Bronchial epithelial cell (primary cell): ENCODE measurements at regions not wholly inside any gene's neighbourhood (a gene's known extent, or its start where the extent isn't known, plus 50 kb on each side); places are given as distances from the start of the nearest gene placed in this dataset.

Source experiments
- DNase-seq: peaks from one replicate; pipeline ENCODE4 v3.0.0-alpha.2; 2010; ENCODE audit warnings: low read depth
- FAIRE-seq: peaks from 2 replicates; lab custom pipeline; 2011; peaks lifted over from hg19 to GRCh38; lab: Jason Lieb, UNC
- H3K27me3 ChIP-seq: 2 replicates; pipeline ENCODE4 v1.5.1; 2011; ENCODE audit warnings: low read length; ENCODE audit not compliant: control insufficient read depth, insufficient read depth
- H3K36me3 ChIP-seq: 2 replicates; pipeline ENCODE4 v1.5.1; 2011; ENCODE audit warnings: low read length; ENCODE audit not compliant: control insufficient read depth, insufficient read depth
- H3K4me3 ChIP-seq: 2 replicates; pipeline ENCODE4 v1.5.1; 2011; ENCODE audit warnings: mild to moderate bottlenecking, low read depth, low read length, control low read depth
- TF ChIP-seq, protein P1 (sequence below): IDR thresholded peaks from 2 replicates; pipeline ENCODE4 v1.5.1; 2011; ENCODE audit warnings: mild to moderate bottlenecking, moderate library complexity, low read length, control low read depth, inconsistent platforms; ENCODE audit not compliant: insufficient read depth, severe bottlenecking

DNA sequence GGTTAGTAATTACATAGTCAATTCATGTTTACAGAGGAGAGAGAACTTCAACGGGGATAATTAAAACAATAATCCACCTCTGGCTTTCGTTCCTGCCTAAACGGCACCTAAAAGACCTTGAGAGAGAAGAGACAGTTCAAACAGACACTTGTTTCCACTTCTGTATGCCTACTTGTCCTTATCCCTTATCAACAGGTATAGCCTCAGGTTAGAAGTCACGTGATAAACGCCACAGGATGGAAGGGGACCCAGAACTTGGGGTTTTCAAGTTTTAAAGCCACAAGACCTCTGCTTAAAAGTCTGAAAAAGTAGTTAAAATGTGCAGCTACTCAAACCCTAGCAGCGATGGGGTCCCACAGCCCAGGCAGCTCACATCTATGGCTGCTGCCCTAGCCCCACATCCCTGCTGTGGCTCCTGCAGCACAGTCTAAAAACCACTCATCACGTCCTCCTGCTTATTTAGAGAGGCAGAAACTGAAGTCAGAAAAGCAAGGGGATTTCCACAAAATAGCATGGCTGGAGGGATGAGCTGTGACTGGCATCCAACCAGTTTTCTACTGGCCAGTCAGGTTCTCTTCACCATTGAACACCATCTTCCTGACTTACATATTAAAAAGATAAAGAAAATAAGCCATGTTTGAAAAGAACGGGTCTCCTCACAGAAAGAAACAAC, 51.2 kb upstream of the SEC16B start:
- FAIRE-seq: no peak
- DNase-seq: no peak
- H3K4me3 ChIP-seq: no peak overlapping the region
- no peaks in the 10 kb centered on the region for H3K27me3 ChIP-seq
- TF ChIP-seq, protein P1, sequence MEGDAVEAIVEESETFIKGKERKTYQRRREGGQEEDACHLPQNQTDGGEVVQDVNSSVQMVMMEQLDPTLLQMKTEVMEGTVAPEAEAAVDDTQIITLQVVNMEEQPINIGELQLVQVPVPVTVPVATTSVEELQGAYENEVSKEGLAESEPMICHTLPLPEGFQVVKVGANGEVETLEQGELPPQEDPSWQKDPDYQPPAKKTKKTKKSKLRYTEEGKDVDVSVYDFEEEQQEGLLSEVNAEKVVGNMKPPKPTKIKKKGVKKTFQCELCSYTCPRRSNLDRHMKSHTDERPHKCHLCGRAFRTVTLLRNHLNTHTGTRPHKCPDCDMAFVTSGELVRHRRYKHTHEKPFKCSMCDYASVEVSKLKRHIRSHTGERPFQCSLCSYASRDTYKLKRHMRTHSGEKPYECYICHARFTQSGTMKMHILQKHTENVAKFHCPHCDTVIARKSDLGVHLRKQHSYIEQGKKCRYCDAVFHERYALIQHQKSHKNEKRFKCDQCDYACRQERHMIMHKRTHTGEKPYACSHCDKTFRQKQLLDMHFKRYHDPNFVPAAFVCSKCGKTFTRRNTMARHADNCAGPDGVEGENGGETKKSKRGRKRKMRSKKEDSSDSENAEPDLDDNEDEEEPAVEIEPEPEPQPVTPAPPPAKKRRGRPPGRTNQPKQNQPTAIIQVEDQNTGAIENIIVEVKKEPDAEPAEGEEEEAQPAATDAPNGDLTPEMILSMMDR: no peak
- H3K36me3 ChIP-seq: no peaks in the 10 kb centered on the region

DNA sequence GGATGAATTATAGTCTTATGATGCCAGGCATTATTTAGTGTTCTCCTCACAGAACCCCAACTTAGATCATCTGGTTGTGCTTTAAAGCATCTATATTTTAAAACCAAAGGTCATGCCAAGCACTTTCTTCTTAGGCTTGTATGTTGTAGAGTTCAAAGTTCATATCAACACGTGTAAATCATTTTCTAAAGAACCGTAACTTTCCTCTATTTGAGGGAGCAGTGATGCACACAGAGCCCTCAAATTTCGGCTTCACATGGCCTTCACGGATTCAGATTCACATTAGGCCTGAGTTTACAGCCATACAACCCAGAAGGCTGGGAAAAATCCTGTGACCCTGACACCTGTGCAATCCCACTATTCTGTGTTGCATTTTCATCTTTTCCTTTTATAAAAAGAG, 52.1 kb upstream of the SEC16B start:
- Histone ChIP-seq H3K27me3 (no peaks in the 10 kb centered on the region), H3K4me3 (no peak overlapping the region), H3K36me3 (no peaks in the 10 kb centered on the region)
- FAIRE-seq: no peak
- TF ChIP-seq, protein P1: no peak
- DNase-seq: no peak

DNA sequence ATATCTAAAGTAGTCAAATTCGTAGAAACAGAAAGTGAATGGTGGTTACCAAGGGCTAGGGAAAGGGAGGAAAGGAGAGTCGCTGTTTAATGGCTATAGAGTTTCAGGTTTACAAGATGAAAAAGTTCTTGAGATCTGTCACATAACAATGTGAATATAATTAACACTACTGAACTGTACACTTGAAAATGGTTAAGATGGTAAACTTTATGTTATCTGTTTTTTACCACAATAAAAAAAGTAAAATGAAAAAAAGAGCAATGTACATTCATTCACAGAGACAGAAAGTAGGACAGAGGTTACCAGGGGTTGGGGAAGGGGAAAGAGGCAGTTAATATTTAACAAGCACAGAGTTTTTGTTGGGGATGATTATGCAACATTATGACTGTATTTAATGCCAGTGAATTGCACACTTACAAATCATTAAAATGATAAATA, 53.3 kb upstream of the SEC16B start:
- FAIRE-seq (no peak), DNase-seq (no peak)
- TF ChIP-seq, protein P1: no peak
- Histone ChIP-seq H3K36me3 (no peaks in the 10 kb centered on the region), H3K27me3 (no peaks in the 10 kb centered on the region), H3K4me3 (no peak overlapping the region)

DNA sequence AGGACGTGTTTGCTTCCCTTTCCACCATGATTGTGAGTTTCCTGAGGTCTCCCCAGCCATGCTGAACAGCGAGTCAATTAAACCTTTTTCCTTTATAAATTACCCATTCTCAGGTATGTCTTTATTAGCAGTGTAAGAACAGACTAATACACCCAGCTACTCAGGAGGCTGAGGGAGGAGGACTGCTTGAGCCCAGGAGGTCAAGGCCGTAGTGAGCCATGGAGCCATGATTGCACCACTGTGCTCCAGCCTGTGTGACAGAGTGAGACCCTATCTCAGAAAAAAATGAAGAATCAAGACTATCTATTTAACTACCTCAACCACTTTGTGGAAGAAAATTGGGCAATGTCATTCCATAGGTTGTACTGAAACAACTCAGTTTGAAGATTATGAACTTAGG, 54.6 kb upstream of the SEC16B start:
- DNase-seq: no peak
- FAIRE-seq: no peak
- TF ChIP-seq, protein P1: no peak
- Histone ChIP-seq H3K27me3 (no peaks in the 10 kb centered on the region), H3K36me3 (no peaks in the 10 kb centered on the region), H3K4me3 (no peak overlapping the region)

DNA sequence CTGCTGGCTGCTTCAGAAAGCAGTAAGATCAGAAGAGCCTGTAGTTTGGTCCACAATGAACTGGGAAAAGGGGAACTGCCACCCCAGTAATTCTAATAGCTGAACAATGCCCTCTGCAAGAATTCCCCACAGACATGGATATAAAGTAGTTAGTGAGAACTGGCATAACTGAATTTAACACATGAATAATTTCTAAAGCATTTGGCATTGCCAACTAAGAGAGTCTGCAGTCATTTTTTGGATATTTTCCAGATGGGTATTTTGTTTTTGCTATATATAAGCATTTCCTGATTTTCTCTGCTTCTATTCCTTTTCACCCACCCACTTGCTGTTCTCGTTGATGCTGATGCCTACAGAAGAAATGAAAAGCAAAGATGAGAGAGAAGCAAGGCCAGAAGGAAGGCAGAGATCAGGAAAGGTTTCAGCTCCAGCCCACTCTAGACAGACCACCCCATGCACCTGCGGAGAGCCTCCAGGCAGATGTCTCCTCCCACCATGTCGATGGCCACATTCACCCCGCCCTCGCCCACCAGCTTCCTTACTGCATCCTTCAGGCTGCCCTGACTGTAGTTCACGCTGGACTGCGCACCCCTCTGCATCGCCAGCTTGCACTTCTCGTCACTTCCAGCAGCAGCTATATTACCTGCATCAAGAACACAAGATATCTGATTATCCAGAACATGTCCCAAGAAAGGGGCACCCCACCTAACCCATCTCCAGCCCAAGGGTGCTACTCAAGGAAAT, 55.9 kb upstream of the SEC16B start:
- FAIRE-seq (no peak), DNase-seq (no peak)
- H3K36me3 ChIP-seq: no peaks in the 10 kb centered on the region
- no peak overlapping the region for H3K4me3 ChIP-seq
- TF ChIP-seq, protein P1: no peak
- H3K27me3 ChIP-seq: no peaks in the 10 kb centered on the region
